Erythroblast (primary cell): ENCODE measurements at regions not wholly inside any gene's neighbourhood (a gene's known extent, or its start where the extent isn't known, plus 50 kb on each side); places are given as distances from the start of the nearest gene placed in this dataset.

Experiments
- GATA1 ChIP-seq: IDR thresholded peaks from 2 replicates; pipeline ENCODE4 v1.6.1; 2011; ENCODE audit warnings: low read depth, mild to moderate bottlenecking, control low read depth, low read length, moderate library complexity
- POLR2A ChIP-seq: IDR thresholded peaks from 2 replicates; pipeline ENCODE4 v1.6.1; 2011; ENCODE audit warnings: mild to moderate bottlenecking, low read length

GRCh38 chr7:114109304-114109703, 190.5 kb upstream of the PPP1R3A start:
- TF ChIP-seq POLR2A (no peak), GATA1 (no peak)
